Astrocyte (in vitro differentiated cells and primary cell): ENCODE measurements at regions not wholly inside any gene's neighbourhood (a gene's known extent, or its start where the extent isn't known, plus 50 kb on each side); places are given as distances from the start of the nearest gene placed in this dataset.

Source experiments
- CTCF ChIP-seq: IDR thresholded peaks from 2 replicates; pipeline ENCODE4 v1.5.1; 2011; ENCODE audit warnings: low read depth, mild to moderate bottlenecking, inconsistent platforms, low read length, moderate library complexity; ENCODE audit not compliant: insufficient read depth
- EZH2 ChIP-seq: IDR thresholded peaks from 2 replicates; pipeline ENCODE4 v1.6.1; 2012; ENCODE audit warnings: mild to moderate bottlenecking, low read length, inconsistent platforms; ENCODE audit not compliant: insufficient read depth

- TF ChIP-seq CTCF (no peak), EZH2 (no peak)
These were observed 185.5 kb upstream of the TECRL start for GRCh38 chr4:64594723-64595122.
